GM20000 (cell line): ENCODE measurements at regions not wholly inside any gene's neighbourhood (a gene's known extent, or its start where the extent isn't known, plus 50 kb on each side); places are given as distances from the start of the nearest gene placed in this dataset.

Source experiments
- DNase-seq: peaks from one replicate; pipeline ENCODE4 v3.0.0; 2012; ENCODE audit warnings: low spot score
- TF ChIP-seq, protein P1 (sequence below): IDR thresholded peaks from 2 replicates; pipeline ENCODE4 v1.5.1; 2012; ENCODE audit warnings: mild to moderate bottlenecking, control low read depth; ENCODE audit errors: extremely low read depth, missing control alignments

DNA sequence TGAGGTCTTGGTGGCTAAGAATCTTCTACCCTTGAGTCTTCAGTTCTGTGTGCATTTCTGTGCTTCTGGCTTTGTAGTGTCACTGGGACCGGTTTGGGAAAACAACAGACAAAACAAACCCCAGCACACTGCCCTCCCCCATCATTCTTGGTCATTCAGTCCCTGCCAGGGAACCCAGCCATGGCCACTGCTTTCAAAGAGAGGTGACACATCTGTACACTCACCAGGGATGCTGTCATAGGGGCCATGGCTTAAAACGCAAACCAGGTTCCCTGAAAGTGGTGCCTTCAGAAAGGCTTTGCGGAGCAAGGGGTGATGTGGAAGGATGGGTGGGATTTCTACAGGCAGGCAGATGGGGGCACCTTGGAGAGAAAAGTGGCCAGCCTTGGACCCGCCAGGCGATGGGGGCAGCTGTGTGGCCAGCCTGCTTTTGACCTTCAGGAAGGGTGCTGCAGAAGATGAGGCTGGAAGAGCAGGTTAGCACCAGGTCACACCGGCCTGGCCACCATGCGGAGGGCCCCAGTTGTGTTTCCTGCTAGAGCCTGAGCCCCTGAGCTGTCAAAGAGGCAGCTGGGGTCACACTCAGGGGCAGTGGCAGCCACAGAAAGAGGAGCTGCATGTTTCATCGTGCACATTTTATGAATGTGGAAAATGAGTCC lies 101.3 kb downstream of the INHBB start:
- TF ChIP-seq, protein P1, sequence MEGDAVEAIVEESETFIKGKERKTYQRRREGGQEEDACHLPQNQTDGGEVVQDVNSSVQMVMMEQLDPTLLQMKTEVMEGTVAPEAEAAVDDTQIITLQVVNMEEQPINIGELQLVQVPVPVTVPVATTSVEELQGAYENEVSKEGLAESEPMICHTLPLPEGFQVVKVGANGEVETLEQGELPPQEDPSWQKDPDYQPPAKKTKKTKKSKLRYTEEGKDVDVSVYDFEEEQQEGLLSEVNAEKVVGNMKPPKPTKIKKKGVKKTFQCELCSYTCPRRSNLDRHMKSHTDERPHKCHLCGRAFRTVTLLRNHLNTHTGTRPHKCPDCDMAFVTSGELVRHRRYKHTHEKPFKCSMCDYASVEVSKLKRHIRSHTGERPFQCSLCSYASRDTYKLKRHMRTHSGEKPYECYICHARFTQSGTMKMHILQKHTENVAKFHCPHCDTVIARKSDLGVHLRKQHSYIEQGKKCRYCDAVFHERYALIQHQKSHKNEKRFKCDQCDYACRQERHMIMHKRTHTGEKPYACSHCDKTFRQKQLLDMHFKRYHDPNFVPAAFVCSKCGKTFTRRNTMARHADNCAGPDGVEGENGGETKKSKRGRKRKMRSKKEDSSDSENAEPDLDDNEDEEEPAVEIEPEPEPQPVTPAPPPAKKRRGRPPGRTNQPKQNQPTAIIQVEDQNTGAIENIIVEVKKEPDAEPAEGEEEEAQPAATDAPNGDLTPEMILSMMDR, result no peak
- no peak for DNase-seq

DNA sequence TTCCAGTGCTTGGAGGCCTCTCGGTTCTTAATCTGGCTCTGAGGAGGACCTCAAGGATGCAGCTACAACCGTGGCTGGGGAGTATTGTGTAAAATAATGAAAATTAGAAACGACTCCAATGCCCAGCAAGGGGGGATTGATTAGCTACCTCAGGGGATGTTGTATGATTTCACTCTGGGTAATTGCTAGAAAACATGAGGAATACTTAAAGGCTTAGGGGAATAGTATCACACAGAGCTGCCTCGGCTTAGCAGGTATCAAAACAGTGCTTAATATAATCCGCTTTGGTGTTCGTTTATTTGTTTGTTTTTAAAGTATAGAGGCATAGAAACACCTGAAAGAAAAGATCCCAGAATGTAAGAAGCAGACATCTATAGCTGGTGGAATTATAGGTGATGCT lies 102.5 kb downstream of the INHBB start:
- TF ChIP-seq, protein P1, result no peak
- DNase-seq, result no peak

DNA sequence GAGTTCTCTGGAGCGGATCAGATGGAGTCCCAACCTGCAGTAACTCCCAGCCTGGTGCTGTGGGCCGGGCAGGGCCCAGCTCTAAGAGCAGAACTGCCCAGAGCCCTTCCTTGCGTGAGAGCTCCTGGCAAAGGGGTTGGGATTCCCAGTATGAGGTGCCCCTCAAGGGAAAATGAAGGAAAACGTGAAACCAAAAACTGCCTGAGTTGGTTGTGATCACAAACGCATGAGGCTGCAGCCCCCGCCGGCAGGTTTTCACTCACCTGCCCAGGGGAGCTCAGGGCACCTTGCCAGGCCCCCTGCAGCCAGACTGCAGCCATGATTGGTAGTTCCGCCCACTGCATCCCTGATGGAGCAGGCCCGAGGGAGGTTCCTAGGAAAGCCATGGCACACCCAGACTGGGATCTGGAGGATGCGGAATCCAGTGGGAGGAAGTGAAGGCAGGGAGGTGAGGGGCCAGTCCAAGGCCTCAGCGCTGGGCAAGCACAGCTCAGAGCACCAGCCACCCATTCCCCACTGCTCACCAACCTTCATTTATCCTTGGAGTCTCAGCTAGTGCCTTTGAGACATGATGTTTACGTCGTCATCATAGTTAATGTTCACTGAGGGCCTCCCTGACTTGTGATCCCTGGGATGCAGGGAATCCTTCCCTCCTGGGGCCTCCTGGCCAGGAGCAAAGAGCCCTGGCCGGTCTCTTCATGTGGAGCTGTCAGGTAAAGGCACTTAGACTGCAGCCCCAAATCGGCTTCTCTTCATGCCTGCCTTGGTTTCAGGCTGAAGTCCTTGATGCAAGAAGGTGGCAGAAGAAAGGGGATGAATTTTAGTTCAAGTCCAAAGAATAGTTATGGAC lies 103.2 kb downstream of the INHBB start:
- DNase-seq, result no peak
- TF ChIP-seq, protein P1, result no peak

DNA sequence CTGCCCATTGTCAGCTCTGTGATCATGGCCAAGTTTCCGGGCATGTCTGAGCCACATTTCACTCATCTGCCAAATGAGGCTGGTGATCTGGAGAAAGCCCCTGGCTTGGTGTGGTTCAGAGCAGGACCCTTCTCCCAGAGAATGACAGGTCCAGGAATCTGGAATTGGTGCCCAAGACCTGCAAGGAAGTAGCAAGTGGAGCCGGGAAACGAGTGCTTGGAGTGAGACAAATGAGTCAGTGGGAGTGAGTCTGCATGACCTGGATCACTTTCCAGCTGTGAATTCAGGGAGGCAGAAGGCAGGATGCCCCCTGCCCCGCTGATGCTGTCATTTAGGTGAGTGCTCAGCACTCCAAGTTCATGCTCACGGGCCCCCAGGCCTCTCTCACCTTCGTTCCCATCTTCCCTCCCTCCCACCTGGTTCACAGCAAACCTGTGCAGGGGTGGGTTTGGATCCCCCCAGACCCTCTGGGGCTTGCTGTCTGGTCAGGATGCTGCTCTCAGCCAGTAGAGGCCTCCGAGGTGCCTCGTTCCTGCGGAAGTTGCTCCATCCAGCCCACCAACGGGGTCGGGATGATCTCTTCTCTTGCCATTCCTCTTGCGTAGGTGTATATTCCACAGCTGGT lies 104.4 kb downstream of the INHBB start:
- no peak for DNase-seq
- TF ChIP-seq, protein P1, result no peak

DNA sequence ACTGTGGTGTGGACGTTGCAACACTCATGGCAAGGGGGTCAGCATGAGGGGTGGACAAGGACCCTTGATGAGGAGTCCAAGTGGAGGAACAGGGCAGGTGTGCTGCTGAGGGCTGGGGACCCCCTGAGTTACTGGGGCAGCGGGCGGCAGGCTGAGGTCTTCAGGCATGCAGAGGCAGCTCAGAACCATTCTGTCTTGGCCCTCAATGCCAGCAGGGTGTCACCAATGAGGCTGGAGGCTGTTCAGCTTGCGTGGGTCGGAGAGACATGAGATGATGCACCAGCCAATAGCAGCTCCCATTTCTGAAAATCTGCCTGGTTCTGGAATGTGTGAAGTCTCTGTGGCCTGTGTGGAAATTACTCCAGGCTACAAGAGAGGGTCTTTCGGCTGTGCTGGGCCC lies 105.4 kb downstream of the INHBB start:
- DNase-seq, result no peak
- TF ChIP-seq, protein P1, result no peak

DNA sequence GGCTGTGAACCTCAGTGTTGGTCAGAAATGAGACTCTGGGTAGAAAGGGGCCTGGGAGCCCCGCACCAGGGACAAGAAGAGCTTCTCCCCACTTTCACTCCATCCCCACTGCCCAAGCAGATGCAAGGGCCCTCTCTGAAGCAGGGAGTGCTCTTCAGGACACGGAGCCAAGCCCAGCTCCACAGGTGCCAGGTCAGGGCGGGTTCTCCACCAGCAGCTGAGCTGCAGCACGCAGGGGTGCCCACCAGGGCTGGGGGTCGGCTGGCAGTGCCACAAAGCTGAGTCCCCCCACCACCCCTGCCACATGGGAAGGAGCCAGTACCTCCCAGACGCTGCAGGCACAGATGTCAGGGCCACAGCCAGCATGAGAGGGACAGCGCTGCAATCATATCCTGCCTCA lies 106.2 kb downstream of the INHBB start:
- no peak for DNase-seq
- TF ChIP-seq, protein P1, result no peak
